Kidney epithelial cell (primary cell): ENCODE measurements at regions not wholly inside any gene's neighbourhood (a gene's known extent, or its start where the extent isn't known, plus 50 kb on each side); places are given as distances from the start of the nearest gene placed in this dataset.

Experiments
- DNase-seq: peaks from one replicate; pipeline ENCODE4 v3.0.0-alpha.2; 2010; ENCODE audit warnings: low read depth
- H3K27me3 ChIP-seq: 2 replicates; pipeline ENCODE4 v1.6.0; 2011; ENCODE audit warnings: low read length; ENCODE audit not compliant: control insufficient read depth, insufficient read depth
- H3K36me3 ChIP-seq: 2 replicates; pipeline ENCODE4 v1.5.1; 2011; ENCODE audit warnings: low read length; ENCODE audit not compliant: control insufficient read depth, insufficient read depth
- H3K4me3 ChIP-seq: 2 replicates; pipeline ENCODE4 v1.5.1; 2011; ENCODE audit warnings: low read depth, mild to moderate bottlenecking, control low read depth, low read length
- TF ChIP-seq, protein P1 (sequence below): IDR thresholded peaks from 2 replicates; pipeline ENCODE4 v1.5.1; 2011; ENCODE audit warnings: mild to moderate bottlenecking, moderate library complexity, low read length, control low read depth, inconsistent platforms; ENCODE audit not compliant: insufficient read depth, poor library complexity, severe bottlenecking

DNA sequence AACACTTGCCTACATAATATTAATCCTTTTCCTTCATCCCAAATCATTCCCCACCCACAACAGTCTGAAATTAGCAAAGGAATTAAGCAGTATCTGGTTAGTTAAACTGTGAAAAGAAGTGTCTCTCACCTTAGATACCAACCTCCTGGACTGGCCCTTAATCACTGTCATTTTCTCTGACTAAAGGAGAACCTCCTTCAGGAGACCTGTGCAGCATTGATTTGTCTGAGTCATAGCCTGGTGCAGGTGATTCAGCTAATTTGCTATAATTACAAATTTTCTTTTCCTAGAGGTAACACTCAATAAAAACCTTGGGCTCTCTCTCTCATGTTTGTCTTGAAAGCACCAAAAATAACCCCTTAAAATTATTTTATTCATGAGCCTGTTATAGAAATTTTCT lies 279.8 kb upstream of the SEMA6D start:
- no peaks in the 10 kb centered on the region for H3K36me3 ChIP-seq
- TF ChIP-seq, protein P1, sequence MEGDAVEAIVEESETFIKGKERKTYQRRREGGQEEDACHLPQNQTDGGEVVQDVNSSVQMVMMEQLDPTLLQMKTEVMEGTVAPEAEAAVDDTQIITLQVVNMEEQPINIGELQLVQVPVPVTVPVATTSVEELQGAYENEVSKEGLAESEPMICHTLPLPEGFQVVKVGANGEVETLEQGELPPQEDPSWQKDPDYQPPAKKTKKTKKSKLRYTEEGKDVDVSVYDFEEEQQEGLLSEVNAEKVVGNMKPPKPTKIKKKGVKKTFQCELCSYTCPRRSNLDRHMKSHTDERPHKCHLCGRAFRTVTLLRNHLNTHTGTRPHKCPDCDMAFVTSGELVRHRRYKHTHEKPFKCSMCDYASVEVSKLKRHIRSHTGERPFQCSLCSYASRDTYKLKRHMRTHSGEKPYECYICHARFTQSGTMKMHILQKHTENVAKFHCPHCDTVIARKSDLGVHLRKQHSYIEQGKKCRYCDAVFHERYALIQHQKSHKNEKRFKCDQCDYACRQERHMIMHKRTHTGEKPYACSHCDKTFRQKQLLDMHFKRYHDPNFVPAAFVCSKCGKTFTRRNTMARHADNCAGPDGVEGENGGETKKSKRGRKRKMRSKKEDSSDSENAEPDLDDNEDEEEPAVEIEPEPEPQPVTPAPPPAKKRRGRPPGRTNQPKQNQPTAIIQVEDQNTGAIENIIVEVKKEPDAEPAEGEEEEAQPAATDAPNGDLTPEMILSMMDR = no peak
- no peak for DNase-seq
- H3K4me3 ChIP-seq = no peak overlapping the region
- H3K27me3 ChIP-seq = no peaks in the 10 kb centered on the region

- Histone ChIP-seq H3K27me3 (no peaks in the 10 kb centered on the region), H3K4me3 (no peak overlapping the region), H3K36me3 (no peaks in the 10 kb centered on the region)
- DNase-seq = no peak
- TF ChIP-seq, protein P1 = no peak
Observed at GRCh38 chr15:47439146-47440111, 277.9 kb upstream of the SEMA6D start.

- TF ChIP-seq, protein P1 = no peak
- no peaks in the 10 kb centered on the region for H3K27me3 ChIP-seq
- no peak overlapping the region for H3K4me3 ChIP-seq
- no peak for DNase-seq
- no peaks in the 10 kb centered on the region for H3K36me3 ChIP-seq
Observed at GRCh38 chr15:47442371-47442770, 274.9 kb upstream of the SEMA6D start.

GRCh38 chr15:47443839-47444238 lies 273.5 kb upstream of the SEMA6D start:
- TF ChIP-seq, protein P1 = no peak
- H3K36me3 ChIP-seq = no peaks in the 10 kb centered on the region
- no peaks in the 10 kb centered on the region for H3K27me3 ChIP-seq
- H3K4me3 ChIP-seq = no peak overlapping the region
- no peak for DNase-seq

GRCh38 chr15:47445723-47446392 lies 271.4 kb upstream of the SEMA6D start:
- no peaks in the 10 kb centered on the region for H3K27me3 ChIP-seq
- TF ChIP-seq, protein P1 = no peak
- no peaks in the 10 kb centered on the region for H3K36me3 ChIP-seq
- DNase-seq = no peak
- no peak overlapping the region for H3K4me3 ChIP-seq
